KMS-11 (cell line): ENCODE measurements at regions not wholly inside any gene's neighbourhood (a gene's known extent, or its start where the extent isn't known, plus 50 kb on each side); places are given as distances from the start of the nearest gene placed in this dataset.
"Not testable (repeated sequence)": the region's sequence is repeated elsewhere in the genome, so short reads cannot be mapped to it uniquely, and the experiment has no call there.

ENCODE experiments used
- H2AFZ ChIP-seq: fragments of 200-600 bp; sonication (generic); 2 replicates; pipeline ENCODE4 v1.6.1; 2016; ENCODE audit warnings: antibody characterized with exemption, mixed run types, low read depth
- H3K27ac ChIP-seq: fragments of 200-600 bp; sonication (generic); 2 replicates; pipeline ENCODE4 v1.6.1; 2016; ENCODE audit warnings: mild to moderate bottlenecking, mixed run types
- H3K27me3 ChIP-seq: fragments of 200-600 bp; sonication (generic); 2 replicates; pipeline ENCODE4 v1.6.1; 2017; ENCODE audit warnings: mild to moderate bottlenecking, low read depth, mixed run types, moderate library complexity; ENCODE audit not compliant: insufficient read depth
- H3K36me3 ChIP-seq: fragments of 200-600 bp; sonication (generic); 2 replicates; pipeline ENCODE4 v1.6.1; 2017; ENCODE audit warnings: mild to moderate bottlenecking, mixed run types; ENCODE audit not compliant: insufficient read depth
- H3K4me1 ChIP-seq: fragments of 200-600 bp; sonication (generic); 2 replicates; pipeline ENCODE4 v1.6.1; 2016; ENCODE audit warnings: mild to moderate bottlenecking, low read depth, mixed run types; ENCODE audit not compliant: poor library complexity, severe bottlenecking
- H3K4me2 ChIP-seq: fragments of 200-600 bp; sonication (generic); 2 replicates; pipeline ENCODE4 v1.7.0; 2016; ENCODE audit warnings: mild to moderate bottlenecking, mixed run types
- H3K4me3 ChIP-seq: fragments of 200-600 bp; sonication (generic); IDR thresholded peaks from 2 replicates; pipeline ENCODE4 v1.6.1; 2017; ENCODE audit warnings: low read depth, low read length, mixed read lengths; ENCODE audit not compliant: insufficient read depth
- H3K79me2 ChIP-seq: fragments of 200-600 bp; sonication (generic); 2 replicates; pipeline ENCODE4 v1.6.1; 2016; ENCODE audit warnings: low read depth, mixed run types; ENCODE audit not compliant: insufficient read depth
- H3K9ac ChIP-seq: fragments of 200-600 bp; sonication (generic); 2 replicates; pipeline ENCODE4 v1.6.1; 2016; ENCODE audit warnings: mild to moderate bottlenecking, mixed run types
- H4K20me1 ChIP-seq: fragments of 200-600 bp; sonication (generic); 2 replicates; pipeline ENCODE4 v1.6.1; 2016; ENCODE audit warnings: mild to moderate bottlenecking, mixed run types; ENCODE audit not compliant: insufficient read depth
- TF ChIP-seq, protein P1 (sequence below): fragments of 200-600 bp; sonication (generic); conservative IDR thresholded peaks from 2 replicates; pipeline ENCODE4 v1.6.1; 2017; ENCODE audit warnings: low read depth, mild to moderate bottlenecking, antibody characterized with exemption, low read length, moderate library complexity, mixed read lengths

GRCh38 chr9:82763656-82764055 lies 299.3 kb downstream of the RASEF start:
- Histone ChIP-seq H3K4me3 (no peak overlapping the region), H2AFZ (no peak overlapping the region), H3K27ac (no peak overlapping the region), H3K4me1 (no peaks in the 10 kb centered on the region), H3K27me3 (no peaks in the 10 kb centered on the region), H3K36me3 (no peaks in the 10 kb centered on the region), H3K4me2 (no peak overlapping the region), H4K20me1 (no peaks in the 10 kb centered on the region), H3K9ac (no peak overlapping the region), H3K79me2 (no peaks in the 10 kb centered on the region)
- TF ChIP-seq, protein P1, sequence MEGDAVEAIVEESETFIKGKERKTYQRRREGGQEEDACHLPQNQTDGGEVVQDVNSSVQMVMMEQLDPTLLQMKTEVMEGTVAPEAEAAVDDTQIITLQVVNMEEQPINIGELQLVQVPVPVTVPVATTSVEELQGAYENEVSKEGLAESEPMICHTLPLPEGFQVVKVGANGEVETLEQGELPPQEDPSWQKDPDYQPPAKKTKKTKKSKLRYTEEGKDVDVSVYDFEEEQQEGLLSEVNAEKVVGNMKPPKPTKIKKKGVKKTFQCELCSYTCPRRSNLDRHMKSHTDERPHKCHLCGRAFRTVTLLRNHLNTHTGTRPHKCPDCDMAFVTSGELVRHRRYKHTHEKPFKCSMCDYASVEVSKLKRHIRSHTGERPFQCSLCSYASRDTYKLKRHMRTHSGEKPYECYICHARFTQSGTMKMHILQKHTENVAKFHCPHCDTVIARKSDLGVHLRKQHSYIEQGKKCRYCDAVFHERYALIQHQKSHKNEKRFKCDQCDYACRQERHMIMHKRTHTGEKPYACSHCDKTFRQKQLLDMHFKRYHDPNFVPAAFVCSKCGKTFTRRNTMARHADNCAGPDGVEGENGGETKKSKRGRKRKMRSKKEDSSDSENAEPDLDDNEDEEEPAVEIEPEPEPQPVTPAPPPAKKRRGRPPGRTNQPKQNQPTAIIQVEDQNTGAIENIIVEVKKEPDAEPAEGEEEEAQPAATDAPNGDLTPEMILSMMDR: no peak

GRCh38 chr9:82764061-82764668 lies 298.8 kb downstream of the RASEF start:
- TF ChIP-seq, protein P1: no peak
- no peak overlapping the region for H3K27ac ChIP-seq
- H3K36me3 ChIP-seq: no peaks in the 10 kb centered on the region
- H3K27me3 ChIP-seq: no peaks in the 10 kb centered on the region
- no peaks in the 10 kb centered on the region for H3K4me1 ChIP-seq
- H2AFZ ChIP-seq: no peak overlapping the region
- no peaks in the 10 kb centered on the region for H4K20me1 ChIP-seq
- no peak overlapping the region for H3K4me3 ChIP-seq
- no peaks in the 10 kb centered on the region for H3K79me2 ChIP-seq
- no peak overlapping the region for H3K9ac ChIP-seq
- H3K4me2 ChIP-seq: no peak overlapping the region

DNA sequence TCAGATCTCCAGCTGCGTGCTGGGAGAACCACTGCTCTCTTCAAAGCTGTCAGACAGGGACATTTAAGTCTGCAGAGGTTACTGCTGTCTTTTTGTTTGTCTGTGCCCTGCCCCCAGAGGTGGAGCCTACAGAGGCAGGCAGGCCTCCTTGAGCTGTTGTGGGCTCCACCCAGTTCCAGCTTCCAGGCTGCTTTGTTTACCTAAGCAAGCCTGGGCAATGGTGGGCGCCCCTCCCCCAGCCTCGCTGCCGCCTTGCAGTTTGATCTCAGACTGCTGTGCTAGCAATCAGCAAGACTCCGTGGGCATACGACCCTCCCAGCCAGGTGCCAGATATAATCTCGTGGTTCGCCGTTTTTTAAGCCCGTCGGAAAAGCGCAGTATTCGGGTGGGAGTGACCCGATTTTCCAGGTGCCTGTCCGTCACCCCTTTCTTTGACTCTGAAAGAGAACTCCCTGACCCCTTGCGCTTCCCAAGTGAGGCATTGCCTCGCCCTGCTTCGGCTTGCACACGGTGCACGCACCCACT lies 288.2 kb downstream of the RASEF start:
- not testable (repeated sequence) for H3K4me2 ChIP-seq, H2AFZ ChIP-seq, H3K4me1 ChIP-seq, H4K20me1 ChIP-seq, H3K4me3 ChIP-seq, H3K27me3 ChIP-seq, H3K79me2 ChIP-seq, H3K9ac ChIP-seq, H3K27ac ChIP-seq, H3K36me3 ChIP-seq

GRCh38 chr9:82776508-82776907 lies 286.4 kb downstream of the RASEF start:
- TF ChIP-seq, protein P1: no peak
- no peak overlapping the region for H3K4me2 ChIP-seq

GRCh38 chr9:82777366-82777765 lies 285.6 kb downstream of the RASEF start:
- no peak overlapping the region for H3K4me3 ChIP-seq
- H3K4me2 ChIP-seq: no peak overlapping the region
- TF ChIP-seq, protein P1: no peak
- no peak overlapping the region for H3K27ac ChIP-seq
- H4K20me1 ChIP-seq: no peaks in the 10 kb centered on the region
- H3K36me3 ChIP-seq: no peaks in the 10 kb centered on the region
- no peaks in the 10 kb centered on the region for H3K79me2 ChIP-seq
- H3K9ac ChIP-seq: no peak overlapping the region
- no peaks in the 10 kb centered on the region for H3K4me1 ChIP-seq
- H3K27me3 ChIP-seq: no peaks in the 10 kb centered on the region
- H2AFZ ChIP-seq: no peak overlapping the region

More at GRCh38 chr9:82776508-82776907, 286.4 kb downstream of the RASEF start:
- H2AFZ ChIP-seq: no peak overlapping the region
- H3K9ac ChIP-seq: no peak overlapping the region
- H3K4me1 ChIP-seq: no peaks in the 10 kb centered on the region
- H3K36me3 ChIP-seq: no peaks in the 10 kb centered on the region
- no peaks in the 10 kb centered on the region for H4K20me1 ChIP-seq
- H3K27me3 ChIP-seq: no peaks in the 10 kb centered on the region
- no peak overlapping the region for H3K4me3 ChIP-seq
- H3K27ac ChIP-seq: no peak overlapping the region
- no peaks in the 10 kb centered on the region for H3K79me2 ChIP-seq

- H3K79me2 ChIP-seq, H4K20me1 ChIP-seq, H3K27me3 ChIP-seq, H3K4me3 ChIP-seq, H3K4me1 ChIP-seq, H3K36me3 ChIP-seq, H3K9ac ChIP-seq, H3K4me2 ChIP-seq, H2AFZ ChIP-seq, H3K27ac ChIP-seq: not testable (repeated sequence)
Measured at GRCh38 chr9:82778923-82779322, 284.0 kb downstream of the RASEF start.
